ENCODE measurements at regions not wholly inside any gene's neighbourhood (a gene's known extent, or its start where the extent isn't known, plus 50 kb on each side); places are given as distances from the start of the nearest gene placed in this dataset.

GRCh38 chr2:147394179-147394790 lies 450.5 kb upstream of the ACVR2A start:
- DNase-seq = no peak

GRCh38 chr2:147392180-147392579 lies 452.6 kb upstream of the ACVR2A start:
- DNase-seq = no peak

GRCh38 chr2:147390475-147390874 lies 454.4 kb upstream of the ACVR2A start:
- no peak for DNase-seq

GRCh38 chr2:147389218-147389617 lies 455.6 kb upstream of the ACVR2A start:
- no peak for DNase-seq

DNA sequence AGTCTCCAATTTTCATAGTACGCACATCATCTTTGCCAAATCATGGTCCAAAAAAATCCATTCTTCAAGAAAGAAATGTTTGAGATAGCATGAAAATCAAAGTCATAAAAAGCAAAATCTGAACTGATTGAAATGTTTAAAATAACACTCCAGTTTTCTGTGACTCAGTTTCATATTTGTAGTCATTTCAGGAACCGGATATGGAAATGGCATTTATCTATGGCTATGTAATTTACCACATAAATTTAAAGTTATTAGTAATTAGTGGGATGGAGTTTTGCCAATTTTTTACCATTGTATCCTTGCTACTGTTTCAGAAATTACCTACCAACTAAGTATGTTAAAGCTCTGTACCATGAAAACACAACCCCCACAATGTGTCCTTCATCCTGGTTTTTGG lies 456.6 kb upstream of the ACVR2A start:
- DNase-seq = no peak

- no peak for DNase-seq
These were observed 458.5 kb upstream of the ACVR2A start for GRCh38 chr2:147386284-147386683.

DNA sequence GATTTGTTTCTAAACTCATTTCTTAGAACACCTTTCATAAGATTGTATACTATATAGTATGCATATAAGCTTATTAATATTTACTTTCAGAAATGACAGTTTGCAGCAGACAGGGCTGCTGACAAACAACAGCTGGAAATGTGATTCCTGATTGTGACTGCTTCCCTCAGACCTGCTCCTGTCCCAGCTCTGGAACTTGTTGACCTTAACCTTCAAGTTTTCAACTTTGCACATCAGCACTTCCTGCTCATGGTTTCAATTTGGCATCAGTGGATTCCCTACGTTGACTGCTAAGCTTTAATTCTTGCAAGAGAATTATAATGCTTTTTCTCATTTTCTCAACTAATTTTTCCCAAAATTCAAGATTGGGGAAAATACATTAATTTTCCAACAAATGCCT lies 459.2 kb upstream of the ACVR2A start:
- no peak for DNase-seq

- DNase-seq = no peak
These were observed 460.2 kb upstream of the ACVR2A start for GRCh38 chr2:147384659-147385058.

DNA sequence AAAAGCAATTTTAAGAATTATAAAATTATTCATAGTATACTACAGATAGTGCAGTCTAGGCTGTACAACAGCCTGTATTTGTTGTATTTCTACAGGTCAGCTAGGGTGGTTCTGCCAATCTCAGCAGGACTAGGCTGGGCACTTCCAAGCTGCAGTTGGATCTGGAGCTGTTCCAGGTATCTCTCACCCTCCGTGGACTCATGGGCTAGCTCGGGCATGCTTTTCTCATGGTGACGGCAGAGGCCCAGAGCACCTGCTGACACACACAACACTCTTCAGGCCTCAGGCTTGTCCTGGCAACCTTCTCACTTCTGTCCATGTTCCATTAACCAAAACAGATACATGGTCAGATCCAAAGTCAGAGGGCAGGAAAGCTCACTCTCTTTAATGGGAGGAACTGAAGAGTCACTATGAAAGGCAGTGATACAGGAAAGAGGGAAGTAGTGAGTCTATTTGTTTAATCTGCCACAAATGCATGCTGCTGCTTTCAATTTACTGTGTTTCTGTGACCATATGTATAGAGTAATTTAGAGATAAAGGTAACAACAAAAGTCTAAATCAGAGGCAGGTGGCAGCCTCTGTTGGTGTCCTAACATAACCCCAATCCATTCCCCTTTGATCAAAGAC lies 462.4 kb upstream of the ACVR2A start:
- no peak for DNase-seq

DNA sequence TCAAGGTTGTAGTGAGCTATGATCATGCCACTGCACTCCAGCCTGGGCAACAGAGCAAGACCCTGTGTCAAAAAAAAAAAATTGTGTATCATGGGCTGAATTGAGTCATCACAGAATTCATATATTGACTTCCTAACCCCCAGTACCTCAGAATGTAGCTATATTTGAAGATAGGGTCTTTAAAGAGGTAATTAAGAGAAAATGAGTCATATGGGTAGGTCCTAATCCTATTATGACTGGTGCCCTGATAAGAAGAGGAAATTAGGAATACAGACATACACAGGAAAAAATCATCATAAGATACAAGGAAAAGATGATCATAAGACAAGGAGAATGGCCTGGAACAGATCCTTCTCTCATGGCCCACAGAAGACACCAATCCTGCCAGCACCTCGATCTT lies 466.4 kb upstream of the ACVR2A start:
- DNase-seq = no peak

DNA sequence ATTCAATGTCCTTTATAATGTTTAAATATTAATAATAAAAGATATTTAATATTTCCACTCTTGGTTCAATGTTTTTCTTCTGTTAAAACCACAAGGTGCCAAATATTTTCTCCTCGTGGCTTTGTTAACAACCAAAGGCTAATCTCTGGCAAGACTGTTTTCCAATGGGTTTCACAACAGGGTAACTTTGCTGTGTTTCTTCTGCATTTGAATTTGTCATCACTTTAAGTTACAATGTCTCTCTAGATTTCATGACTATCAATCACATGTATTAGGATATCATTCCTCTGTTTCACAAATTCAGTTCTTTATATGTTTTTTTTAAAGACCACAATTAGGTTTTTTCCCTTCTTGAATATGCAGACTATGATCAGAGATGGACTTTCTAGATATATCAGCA lies 469.8 kb upstream of the ACVR2A start:
- DNase-seq = no peak

GRCh38 chr2:147374423-147374811 lies 470.4 kb upstream of the ACVR2A start:
- DNase-seq = no peak

DNA sequence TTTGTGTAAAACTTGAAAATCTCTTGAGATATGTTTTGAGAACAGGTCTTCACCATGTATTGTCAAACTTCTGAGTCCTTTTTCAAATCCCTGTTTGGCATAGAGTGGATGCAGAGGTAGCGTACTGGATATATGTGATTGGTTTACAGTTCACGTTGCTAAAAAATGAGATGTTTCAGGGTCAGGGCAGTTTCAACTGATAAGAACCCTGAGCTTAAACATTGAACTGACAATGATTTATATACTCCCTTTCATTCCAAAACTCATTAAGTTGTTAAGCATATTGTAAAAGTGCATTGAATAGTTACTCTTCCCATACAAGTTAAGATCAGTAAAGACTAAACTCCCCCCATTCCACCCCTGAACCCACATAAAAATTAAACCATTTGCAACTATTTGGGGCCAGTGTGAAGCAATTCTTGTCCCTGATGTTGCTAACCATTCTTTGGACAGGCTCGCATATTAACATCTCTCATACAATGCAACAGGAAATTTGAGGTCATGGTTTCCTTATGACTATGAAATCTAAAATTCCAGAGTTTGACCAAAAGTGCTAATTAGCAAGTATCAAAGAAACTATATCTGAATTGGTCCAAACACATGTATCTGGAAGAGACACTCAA lies 470.9 kb upstream of the ACVR2A start:
- no peak for DNase-seq

DNA sequence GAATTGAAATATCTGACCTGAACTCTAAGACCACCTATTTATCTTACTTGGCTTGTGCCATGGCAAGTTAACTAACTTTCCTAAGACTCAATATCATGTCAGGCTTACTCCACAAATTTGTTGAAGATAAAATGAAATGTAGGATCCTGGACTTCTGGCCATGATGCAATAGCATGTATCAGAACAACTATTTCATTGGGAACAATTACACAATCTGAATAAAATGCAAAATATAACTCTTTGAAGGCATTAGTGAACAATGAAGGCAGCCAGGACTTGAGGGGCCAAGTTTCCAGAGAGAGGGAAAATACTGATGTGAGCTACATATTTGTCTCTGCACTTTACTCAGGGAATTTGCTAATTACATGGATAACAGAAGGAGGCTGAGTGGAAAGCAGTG lies 476.5 kb upstream of the ACVR2A start:
- no peak for DNase-seq

DNA sequence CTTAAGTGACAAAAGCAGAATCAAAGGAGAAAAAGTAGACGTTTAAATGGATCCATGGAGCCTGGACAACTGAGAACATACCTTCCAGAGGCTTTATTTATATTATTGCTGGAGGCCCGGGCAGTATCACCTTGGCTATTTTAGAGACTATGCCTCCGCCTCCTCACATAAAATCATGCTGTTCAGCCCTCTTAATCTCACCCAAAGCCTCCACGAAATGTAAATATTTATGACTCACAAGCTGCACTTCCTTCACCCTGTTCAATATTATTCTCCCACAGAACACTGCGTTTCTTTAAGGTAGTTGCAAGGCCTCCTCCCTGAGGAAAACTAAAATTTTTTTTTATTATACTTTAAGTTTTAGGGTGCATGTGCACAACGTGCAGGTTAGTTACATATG lies 478.6 kb upstream of the ACVR2A start:
- no peak for DNase-seq

DNA sequence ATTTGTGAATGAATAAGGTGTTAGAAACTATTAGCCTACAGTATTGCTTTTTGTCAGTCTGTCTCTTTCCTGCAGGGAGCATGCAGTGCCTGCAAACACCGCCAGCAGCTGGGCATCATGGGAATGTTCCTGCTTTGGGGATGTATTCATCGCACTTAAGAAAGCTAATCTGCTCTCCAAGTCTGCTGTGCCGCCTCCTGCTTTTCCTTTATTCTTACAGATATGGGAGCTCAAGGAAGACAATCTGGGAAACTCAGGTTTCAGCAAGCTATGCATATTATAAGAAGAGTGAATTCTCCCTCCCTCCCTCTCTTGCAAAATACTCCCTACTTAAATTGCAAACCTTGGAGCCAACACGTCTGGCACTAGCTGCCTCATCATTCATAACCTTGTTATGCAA lies 479.2 kb upstream of the ACVR2A start:
- no peak for DNase-seq

- DNase-seq = no peak
These were observed 480.2 kb upstream of the ACVR2A start for GRCh38 chr2:147364597-147364996.

- DNase-seq = no peak
These were observed 481.6 kb upstream of the ACVR2A start for GRCh38 chr2:147363181-147363580.

DNA sequence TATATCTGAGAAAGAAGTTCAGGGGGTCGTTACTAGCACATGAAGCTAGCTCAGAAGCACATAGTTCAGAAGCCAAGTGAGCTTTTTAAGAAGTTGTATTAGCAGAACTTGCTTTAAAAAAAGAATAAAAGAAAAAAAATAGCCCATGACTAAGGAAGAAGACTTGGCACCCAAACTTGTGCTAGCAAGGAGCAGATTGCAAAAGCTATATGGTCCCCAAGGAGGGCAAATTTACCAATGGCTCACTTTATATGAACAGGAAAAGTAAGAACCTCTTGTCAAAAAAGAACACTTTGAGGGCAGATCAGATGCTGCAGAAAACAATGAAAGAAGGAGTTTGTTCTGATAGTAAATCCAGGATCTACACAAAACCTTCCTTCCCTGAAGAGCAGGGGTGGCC lies 486.5 kb upstream of the ACVR2A start:
- no peak for DNase-seq

- no peak for DNase-seq
These were observed 488.7 kb upstream of the ACVR2A start for GRCh38 chr2:147356157-147356556.

GRCh38 chr2:147355706-147356105 lies 489.1 kb upstream of the ACVR2A start:
- DNase-seq = no peak

- no peak for DNase-seq
These were observed 491.8 kb upstream of the ACVR2A start for GRCh38 chr2:147353072-147353381.

DNA sequence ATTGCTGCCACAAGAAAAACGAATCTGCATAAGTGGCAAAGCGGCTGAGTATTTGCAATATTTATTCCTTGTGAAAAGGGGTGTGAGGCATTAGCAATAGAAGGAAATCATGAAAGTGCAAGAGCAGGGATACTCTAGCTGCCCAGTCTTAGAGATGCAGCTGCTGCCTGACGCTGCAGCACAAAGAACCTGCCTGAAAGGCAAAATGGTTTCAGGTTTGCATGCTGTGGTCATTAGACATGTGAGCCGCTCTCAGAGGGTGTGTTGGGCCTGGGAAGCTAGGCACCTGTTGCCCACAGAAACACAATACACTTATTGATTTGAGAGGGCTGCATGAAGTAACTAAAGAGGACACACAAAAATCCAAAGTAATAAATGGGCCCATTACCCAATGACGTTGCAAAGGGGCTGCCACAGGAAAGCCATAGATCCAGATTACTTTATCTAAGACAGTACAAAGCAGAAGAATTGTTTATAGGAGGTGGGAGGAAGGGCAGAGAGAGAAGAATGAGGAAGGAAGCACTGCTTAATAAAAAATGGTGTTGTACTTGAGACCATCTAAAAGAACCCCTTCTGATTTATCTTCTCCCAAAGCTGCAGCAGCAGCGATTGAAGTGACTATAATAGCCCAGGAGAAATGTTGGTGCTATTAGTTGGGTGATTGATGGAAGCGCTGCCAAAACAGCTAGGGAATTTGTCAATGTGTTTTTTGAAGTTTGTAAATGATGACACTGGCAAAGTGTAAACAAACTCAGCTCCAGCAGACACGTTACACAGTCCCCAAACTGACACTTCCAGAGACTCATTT lies 492.4 kb upstream of the ACVR2A start:
- DNase-seq = no peak

DNA sequence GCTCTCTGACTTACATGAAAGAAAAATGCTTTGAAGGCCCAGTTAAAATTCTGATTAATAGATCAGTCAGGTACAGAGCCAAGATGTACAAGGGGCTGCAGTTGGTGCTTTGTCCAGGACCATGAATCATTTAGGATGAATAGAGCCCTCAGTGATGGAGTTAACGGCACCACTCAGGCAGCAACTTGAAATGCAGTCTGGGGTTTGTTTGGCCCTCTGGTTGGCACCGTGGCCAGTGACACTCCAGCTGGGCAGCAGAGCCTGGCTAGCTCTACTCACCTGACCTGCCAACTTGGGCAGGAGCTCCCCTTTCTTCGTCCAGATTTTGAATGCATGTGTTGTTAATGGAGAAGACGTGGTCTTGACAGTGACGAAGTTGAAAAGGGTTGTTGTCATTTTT lies 493.0 kb upstream of the ACVR2A start:
- no peak for DNase-seq
